ENCODE measurements at regions not wholly inside any gene's neighbourhood (a gene's known extent, or its start where the extent isn't known, plus 50 kb on each side); places are given as distances from the start of the nearest gene placed in this dataset.

- H3K4me3 ChIP-seq (ENCODE audit: low read depth, low read length) = no peak overlapping the region
- TF ChIP-seq POLR2A (IDR thresholded peaks at IDR 0.05; ENCODE audit: extremely low read depth, insufficient read length) (no peak), MYC (IDR thresholded peaks at IDR 0.05; ENCODE audit: low read depth, low read length) (no peak), MAX (IDR thresholded peaks at IDR 0.05; ENCODE audit: low read depth, low read length) (no peak), CTCF (IDR thresholded peaks at IDR 0.05; ENCODE audit: low read depth, low read length) (no peak)
- DNase-seq (ENCODE audit: low read depth) = no peak
Measured at GRCh38 chr18:40060562-40060961, 1894.5 kb upstream of the PIK3C3 start.

GRCh38 chr18:40058811-40059570, 1896.0 kb upstream of the PIK3C3 start:
- no peak overlapping the region for H3K4me3 ChIP-seq (ENCODE audit: low read depth, low read length)
- TF ChIP-seq MAX (IDR thresholded peaks at IDR 0.05; ENCODE audit: low read depth, low read length) (no peak), POLR2A (IDR thresholded peaks at IDR 0.05; ENCODE audit: extremely low read depth, insufficient read length) (no peak), CTCF (IDR thresholded peaks at IDR 0.05; ENCODE audit: low read depth, low read length) (no peak)
- DNase-seq (ENCODE audit: low read depth) = peak; percentile 52

- no peak for DNase-seq (ENCODE audit: low read depth)
- TF ChIP-seq POLR2A (IDR thresholded peaks at IDR 0.05; ENCODE audit: extremely low read depth, insufficient read length) = no peak
- no peak for TF ChIP-seq CTCF (IDR thresholded peaks at IDR 0.05; ENCODE audit: low read depth, low read length)
- no peak for TF ChIP-seq MYC (IDR thresholded peaks at IDR 0.05; ENCODE audit: low read depth, low read length)
- TF ChIP-seq MAX (IDR thresholded peaks at IDR 0.05; ENCODE audit: low read depth, low read length) = no peak
- H3K4me3 ChIP-seq (ENCODE audit: low read depth, low read length) = no peak overlapping the region
Measured at GRCh38 chr18:40056079-40056692, 1898.8 kb upstream of the PIK3C3 start.

GRCh38 chr18:40055262-40055661, 1899.8 kb upstream of the PIK3C3 start:
- TF ChIP-seq CTCF (IDR thresholded peaks at IDR 0.05; ENCODE audit: low read depth, low read length) (no peak), MAX (IDR thresholded peaks at IDR 0.05; ENCODE audit: low read depth, low read length) (no peak), POLR2A (IDR thresholded peaks at IDR 0.05; ENCODE audit: extremely low read depth, insufficient read length) (no peak), MYC (IDR thresholded peaks at IDR 0.05; ENCODE audit: low read depth, low read length) (no peak)
- H3K4me3 ChIP-seq (ENCODE audit: low read depth, low read length) = no peak overlapping the region

GRCh38 chr18:40049716-40050115, 1905.3 kb upstream of the PIK3C3 start:
- TF ChIP-seq POLR2A (IDR thresholded peaks at IDR 0.05; ENCODE audit: extremely low read depth, insufficient read length) (no peak), MYC (IDR thresholded peaks at IDR 0.05; ENCODE audit: low read depth, low read length) (no peak)
- no peak overlapping the region for H3K4me3 ChIP-seq (ENCODE audit: low read depth, low read length)
- no peak for DNase-seq (ENCODE audit: low read depth)

More at GRCh38 chr18:40055262-40055661, 1899.8 kb upstream of the PIK3C3 start:
- no peak for DNase-seq (ENCODE audit: low read depth)

GRCh38 chr18:40048886-40049650, 1906.0 kb upstream of the PIK3C3 start:
- no peak overlapping the region for H3K4me3 ChIP-seq (ENCODE audit: low read depth, low read length)
- DNase-seq (ENCODE audit: low read depth) = no peak
- TF ChIP-seq MAX (IDR thresholded peaks at IDR 0.05; ENCODE audit: low read depth, low read length) = no peak
- TF ChIP-seq MYC (IDR thresholded peaks at IDR 0.05; ENCODE audit: low read depth, low read length) = no peak
- TF ChIP-seq CTCF (IDR thresholded peaks at IDR 0.05; ENCODE audit: low read depth, low read length) = no peak
- TF ChIP-seq POLR2A (IDR thresholded peaks at IDR 0.05; ENCODE audit: extremely low read depth, insufficient read length) = no peak
